OCI-LY1 (cell line): ENCODE measurements at regions not wholly inside any gene's neighbourhood (a gene's known extent, or its start where the extent isn't known, plus 50 kb on each side); places are given as distances from the start of the nearest gene placed in this dataset.

Experiments
- H2AFZ ChIP-seq: fragments of 200-600 bp; sonication (generic), shearing (Covaris generic); 2 replicates; pipeline ENCODE4 v1.6.0; 2014; ENCODE audit warnings: antibody characterized with exemption, mild to moderate bottlenecking, low read length
- H3F3A ChIP-seq: fragments of 200-600 bp; sonication (generic), shearing (Covaris generic); 2 replicates; pipeline ENCODE4 v1.6.0; 2014; ENCODE audit warnings: mild to moderate bottlenecking, antibody characterized with exemption, low read length, moderate library complexity; ENCODE audit not compliant: insufficient read depth
- H3K27ac ChIP-seq: fragments of 200-600 bp; sonication (generic); 2 replicates; pipeline ENCODE4 v1.5.1; 2014; ENCODE audit warnings: low read length, mixed run types, mild to moderate bottlenecking, low read depth; ENCODE audit not compliant: poor library complexity, severe bottlenecking
- H3K27me3 ChIP-seq: fragments of 200-600 bp; sonication (generic); 2 replicates; pipeline ENCODE4 v1.6.0; 2014; ENCODE audit warnings: antibody characterized with exemption, mild to moderate bottlenecking, low read length, moderate library complexity; ENCODE audit not compliant: insufficient read depth
- H3K36me3 ChIP-seq: fragments of 200-600 bp; sonication (generic); 2 replicates; pipeline ENCODE4 v1.6.1; 2014; ENCODE audit warnings: mild to moderate bottlenecking, antibody characterized with exemption, low read length, moderate library complexity, mixed read lengths; ENCODE audit not compliant: insufficient read depth
- H3K4me1 ChIP-seq: fragments of 200-600 bp; sonication (generic); 2 replicates; pipeline ENCODE4 v1.5.1; 2014; ENCODE audit warnings: mild to moderate bottlenecking, low read length, moderate library complexity; ENCODE audit not compliant: insufficient read depth, severe bottlenecking
- H3K4me2 ChIP-seq: fragments of 200-600 bp; sonication (generic), shearing (Covaris generic); 2 replicates; pipeline ENCODE4 v1.6.1; 2014; ENCODE audit warnings: low read length
- H3K4me3 ChIP-seq: fragments of 200-600 bp; sonication (generic); 2 replicates; pipeline ENCODE4 v1.5.1; 2014; ENCODE audit warnings: low read length, low read depth, mild to moderate bottlenecking, mixed read lengths; ENCODE audit not compliant: poor library complexity, severe bottlenecking
- H3K79me2 ChIP-seq: fragments of 200-600 bp; shearing (Covaris generic); 2 replicates; pipeline ENCODE4 v1.6.1; 2016; ENCODE audit warnings: mixed run types, low read length, mixed read lengths; ENCODE audit not compliant: insufficient read depth
- H3K9ac ChIP-seq: fragments of 200-600 bp; sonication (generic), shearing (Covaris generic); 2 replicates; pipeline ENCODE4 v1.6.1; 2014; ENCODE audit warnings: mild to moderate bottlenecking, low read length, mixed read lengths
- H3K9me2 ChIP-seq: fragments of 200-600 bp; sonication (generic), shearing (Covaris generic); 2 replicates; pipeline ENCODE4 v1.6.1; 2014; ENCODE audit warnings: low read depth, mild to moderate bottlenecking, low read length, mixed read lengths
- H3K9me3 ChIP-seq: fragments of 200-600 bp; shearing (Covaris generic); 2 replicates; pipeline ENCODE4 v1.6.1; 2014; ENCODE audit warnings: low read length, mixed read lengths
- H4K20me1 ChIP-seq: fragments of 200-600 bp; sonication (generic), shearing (Covaris generic); 2 replicates; pipeline ENCODE4 v1.6.0; 2016; ENCODE audit warnings: mild to moderate bottlenecking, low read length; ENCODE audit not compliant: insufficient read depth
- EZH2 ChIP-seq: fragments of 200-600 bp; sonication (generic), shearing (Covaris generic); IDR thresholded peaks from 2 replicates; pipeline ENCODE4 v1.8.0; 2017; ENCODE audit warnings: borderline replicate concordance, mixed run types, mild to moderate bottlenecking, antibody characterized with exemption, low read length, moderate library complexity, mixed read lengths
- TF ChIP-seq, protein P1 (sequence below): fragments of 200-600 bp; sonication (generic), shearing (Covaris generic); IDR thresholded peaks from 2 replicates; pipeline ENCODE4 v1.5.1; 2017; ENCODE audit warnings: mild to moderate bottlenecking, antibody characterized with exemption, low read length, moderate library complexity, mixed read lengths

DNA sequence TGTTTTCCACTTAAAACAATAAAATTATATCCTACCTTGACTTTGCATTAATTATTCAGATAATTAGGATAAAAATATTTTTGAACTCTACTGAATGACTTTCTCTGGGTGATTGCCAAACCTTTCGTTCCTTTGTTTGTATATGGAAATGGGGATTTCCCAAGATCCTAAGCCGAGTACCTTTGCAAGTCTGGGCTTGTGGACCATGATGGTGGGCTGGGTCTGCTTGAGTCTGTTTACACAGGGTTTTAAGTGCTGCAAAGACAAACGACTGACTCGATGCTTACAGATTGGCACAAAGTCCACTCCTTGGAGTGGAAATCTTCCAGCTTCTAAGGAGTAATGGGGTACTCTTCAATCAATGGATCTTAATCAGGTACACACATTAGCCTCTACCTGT is 659.5 kb downstream of the TSN start:
- Histone ChIP-seq H3K9me2 (peaks cover 2% of the 10 kb centered on the region; the same call in 1 of the 2 replicates), H3F3A (no peaks in the 10 kb centered on the region), H3K4me3 (no peak overlapping the region), H3K4me2 (no peak overlapping the region), H3K9me3 (no peaks in the 10 kb centered on the region; the same call in 1 of the 2 replicates), H3K79me2 (no peaks in the 10 kb centered on the region), H3K4me1 (no peaks in the 10 kb centered on the region), H3K27ac (no peak overlapping the region), H4K20me1 (no peaks in the 10 kb centered on the region), H3K27me3 (no peaks in the 10 kb centered on the region), H3K36me3 (no peaks in the 10 kb centered on the region), H3K9ac (no peak overlapping the region), H2AFZ (no peak overlapping the region)
- TF ChIP-seq EZH2, result no peak
- TF ChIP-seq, protein P1, sequence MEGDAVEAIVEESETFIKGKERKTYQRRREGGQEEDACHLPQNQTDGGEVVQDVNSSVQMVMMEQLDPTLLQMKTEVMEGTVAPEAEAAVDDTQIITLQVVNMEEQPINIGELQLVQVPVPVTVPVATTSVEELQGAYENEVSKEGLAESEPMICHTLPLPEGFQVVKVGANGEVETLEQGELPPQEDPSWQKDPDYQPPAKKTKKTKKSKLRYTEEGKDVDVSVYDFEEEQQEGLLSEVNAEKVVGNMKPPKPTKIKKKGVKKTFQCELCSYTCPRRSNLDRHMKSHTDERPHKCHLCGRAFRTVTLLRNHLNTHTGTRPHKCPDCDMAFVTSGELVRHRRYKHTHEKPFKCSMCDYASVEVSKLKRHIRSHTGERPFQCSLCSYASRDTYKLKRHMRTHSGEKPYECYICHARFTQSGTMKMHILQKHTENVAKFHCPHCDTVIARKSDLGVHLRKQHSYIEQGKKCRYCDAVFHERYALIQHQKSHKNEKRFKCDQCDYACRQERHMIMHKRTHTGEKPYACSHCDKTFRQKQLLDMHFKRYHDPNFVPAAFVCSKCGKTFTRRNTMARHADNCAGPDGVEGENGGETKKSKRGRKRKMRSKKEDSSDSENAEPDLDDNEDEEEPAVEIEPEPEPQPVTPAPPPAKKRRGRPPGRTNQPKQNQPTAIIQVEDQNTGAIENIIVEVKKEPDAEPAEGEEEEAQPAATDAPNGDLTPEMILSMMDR, result no peak

DNA sequence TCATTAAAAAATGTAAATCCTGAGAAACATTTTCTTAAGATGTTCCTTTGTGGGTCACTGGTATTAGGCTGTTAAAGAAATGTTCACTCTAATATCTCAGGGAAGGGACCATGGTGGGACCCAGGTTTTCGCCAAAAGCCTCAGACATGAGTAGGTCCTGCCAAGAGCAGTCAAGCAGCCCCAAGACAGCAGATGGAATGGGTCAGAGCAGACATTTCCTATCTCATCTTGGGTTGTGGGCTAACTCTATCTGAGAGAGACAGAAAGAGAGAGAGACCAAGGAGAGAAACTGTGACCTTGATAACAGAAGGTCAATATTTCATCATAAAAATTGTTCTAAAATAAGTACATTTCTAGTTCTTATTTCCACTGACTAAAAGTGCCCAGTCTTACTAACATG is 661.7 kb downstream of the TSN start:
- H3K27me3 ChIP-seq, result no peaks in the 10 kb centered on the region
- no peak for TF ChIP-seq EZH2
- TF ChIP-seq, protein P1, result no peak
- H3K79me2 ChIP-seq, result no peaks in the 10 kb centered on the region
- H4K20me1 ChIP-seq, result no peaks in the 10 kb centered on the region
- H3K4me1 ChIP-seq, result no peaks in the 10 kb centered on the region
- H3K9me3 ChIP-seq, result no peaks in the 10 kb centered on the region
- no peaks in the 10 kb centered on the region for H3F3A ChIP-seq
- no peak overlapping the region for H3K27ac ChIP-seq
- no peaks in the 10 kb centered on the region for H3K9me2 ChIP-seq
- no peak overlapping the region for H3K4me2 ChIP-seq
- H3K9ac ChIP-seq, result no peak overlapping the region
- no peak overlapping the region for H2AFZ ChIP-seq
- no peaks in the 10 kb centered on the region for H3K36me3 ChIP-seq
- H3K4me3 ChIP-seq, result no peak overlapping the region

DNA sequence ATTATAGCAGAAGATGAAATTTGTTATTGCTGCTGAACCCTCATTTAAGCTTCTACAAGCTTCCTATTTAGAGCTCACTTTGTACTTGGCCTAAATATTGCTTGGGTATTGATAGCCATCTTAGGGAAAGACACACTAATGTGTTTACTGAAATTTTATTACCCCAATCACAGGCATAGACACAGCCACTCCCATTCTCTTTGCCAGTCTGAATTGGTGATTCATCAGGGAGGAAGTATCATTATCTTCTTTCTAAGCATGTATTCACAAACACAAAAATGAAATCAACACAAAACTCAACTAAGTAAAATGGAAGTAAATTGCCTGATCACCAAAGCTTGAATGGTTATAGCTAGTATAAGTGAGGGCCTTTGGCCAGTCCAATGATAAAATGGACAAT is 666.3 kb downstream of the TSN start:
- no peak for TF ChIP-seq EZH2
- TF ChIP-seq, protein P1, result no peak
- Histone ChIP-seq H3K27ac (no peak overlapping the region), H3K4me2 (no peak overlapping the region), H3K4me1 (no peaks in the 10 kb centered on the region), H3F3A (no peaks in the 10 kb centered on the region), H4K20me1 (no peaks in the 10 kb centered on the region), H3K9me2 (no peaks in the 10 kb centered on the region), H3K27me3 (no peaks in the 10 kb centered on the region), H3K9ac (no peak overlapping the region), H3K4me3 (no peak overlapping the region), H2AFZ (no peak overlapping the region), H3K79me2 (no peaks in the 10 kb centered on the region), H3K36me3 (no peaks in the 10 kb centered on the region), H3K9me3 (no peaks in the 10 kb centered on the region)
